ENCODE measurements at regions not wholly inside any gene's neighbourhood (a gene's known extent, or its start where the extent isn't known, plus 50 kb on each side); places are given as distances from the start of the nearest gene placed in this dataset.

DNA sequence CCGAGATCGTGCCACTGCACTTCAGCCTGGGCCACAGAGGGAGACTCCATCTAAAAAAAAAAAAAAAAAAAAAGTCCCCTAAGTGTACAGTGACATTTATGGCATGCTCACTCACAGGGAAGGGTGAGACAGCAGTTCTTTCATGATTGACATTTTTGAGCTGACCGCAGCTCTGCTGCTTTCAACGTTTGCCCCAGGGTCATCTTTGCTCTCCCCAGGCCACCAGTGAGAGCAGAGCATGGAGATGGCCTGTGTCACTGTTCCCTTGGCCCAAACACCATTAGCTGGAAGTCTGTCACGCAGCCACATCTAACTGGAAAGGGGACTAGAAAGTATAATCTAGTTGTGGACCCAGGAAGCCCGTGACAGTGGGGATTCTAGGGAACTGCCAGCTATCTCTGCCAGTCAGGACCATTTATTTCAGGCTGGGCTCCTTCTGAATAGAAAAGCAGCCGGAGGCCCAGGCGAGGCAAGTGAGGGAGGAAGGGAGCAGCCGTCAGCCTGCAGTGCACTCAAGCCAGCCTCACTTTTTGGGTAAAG, 193.4 kb upstream of the HES1 start:
- no peak for DNase-seq (ENCODE audit: low read depth)
- peaks cover 8% of the 10 kb centered on the region for H3K27me3 ChIP-seq (ENCODE audit: control insufficient read depth, insufficient read depth, low read length)
- TF ChIP-seq, protein P1, sequence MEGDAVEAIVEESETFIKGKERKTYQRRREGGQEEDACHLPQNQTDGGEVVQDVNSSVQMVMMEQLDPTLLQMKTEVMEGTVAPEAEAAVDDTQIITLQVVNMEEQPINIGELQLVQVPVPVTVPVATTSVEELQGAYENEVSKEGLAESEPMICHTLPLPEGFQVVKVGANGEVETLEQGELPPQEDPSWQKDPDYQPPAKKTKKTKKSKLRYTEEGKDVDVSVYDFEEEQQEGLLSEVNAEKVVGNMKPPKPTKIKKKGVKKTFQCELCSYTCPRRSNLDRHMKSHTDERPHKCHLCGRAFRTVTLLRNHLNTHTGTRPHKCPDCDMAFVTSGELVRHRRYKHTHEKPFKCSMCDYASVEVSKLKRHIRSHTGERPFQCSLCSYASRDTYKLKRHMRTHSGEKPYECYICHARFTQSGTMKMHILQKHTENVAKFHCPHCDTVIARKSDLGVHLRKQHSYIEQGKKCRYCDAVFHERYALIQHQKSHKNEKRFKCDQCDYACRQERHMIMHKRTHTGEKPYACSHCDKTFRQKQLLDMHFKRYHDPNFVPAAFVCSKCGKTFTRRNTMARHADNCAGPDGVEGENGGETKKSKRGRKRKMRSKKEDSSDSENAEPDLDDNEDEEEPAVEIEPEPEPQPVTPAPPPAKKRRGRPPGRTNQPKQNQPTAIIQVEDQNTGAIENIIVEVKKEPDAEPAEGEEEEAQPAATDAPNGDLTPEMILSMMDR (IDR thresholded peaks at IDR 0.05; ENCODE audit: insufficient read depth, low read length, poor library complexity, severe bottlenecking) = no peak
- no peak overlapping the region for H3K4me3 ChIP-seq (ENCODE audit: low read depth, low read length)
- no peaks in the 10 kb centered on the region for H3K36me3 ChIP-seq (ENCODE audit: control insufficient read depth, insufficient read depth, low read length)

DNA sequence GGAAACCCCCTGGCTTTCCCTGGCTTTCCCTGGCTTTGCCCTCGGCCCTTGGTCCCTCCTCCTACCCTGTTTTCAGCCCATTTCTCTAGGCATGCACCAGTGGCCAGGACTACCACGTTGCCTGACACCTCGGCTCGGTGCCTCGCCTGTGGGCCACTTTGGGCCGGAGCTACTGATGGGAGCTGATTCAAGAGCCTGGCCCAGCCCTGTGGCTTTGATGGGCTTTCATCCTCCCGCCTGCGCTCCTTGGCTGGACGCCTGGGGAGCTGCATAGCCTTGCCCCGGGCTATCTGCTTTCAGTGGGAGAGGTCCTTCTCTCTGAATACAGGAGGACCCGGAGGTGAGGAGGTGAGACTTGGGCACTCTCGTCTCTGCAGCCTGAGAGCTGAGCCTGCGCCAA, 192.7 kb upstream of the HES1 start:
- DNase-seq (ENCODE audit: low read depth) = no peak
- Histone ChIP-seq H3K36me3 (ENCODE audit: control insufficient read depth, insufficient read depth, low read length) (no peaks in the 10 kb centered on the region), H3K27me3 (ENCODE audit: control insufficient read depth, insufficient read depth, low read length) (peaks cover 8% of the 10 kb centered on the region), H3K4me3 (ENCODE audit: low read depth, low read length) (no peak overlapping the region)
- TF ChIP-seq, protein P1 (IDR thresholded peaks at IDR 0.05; ENCODE audit: insufficient read depth, low read length, poor library complexity, severe bottlenecking) = no peak

DNA sequence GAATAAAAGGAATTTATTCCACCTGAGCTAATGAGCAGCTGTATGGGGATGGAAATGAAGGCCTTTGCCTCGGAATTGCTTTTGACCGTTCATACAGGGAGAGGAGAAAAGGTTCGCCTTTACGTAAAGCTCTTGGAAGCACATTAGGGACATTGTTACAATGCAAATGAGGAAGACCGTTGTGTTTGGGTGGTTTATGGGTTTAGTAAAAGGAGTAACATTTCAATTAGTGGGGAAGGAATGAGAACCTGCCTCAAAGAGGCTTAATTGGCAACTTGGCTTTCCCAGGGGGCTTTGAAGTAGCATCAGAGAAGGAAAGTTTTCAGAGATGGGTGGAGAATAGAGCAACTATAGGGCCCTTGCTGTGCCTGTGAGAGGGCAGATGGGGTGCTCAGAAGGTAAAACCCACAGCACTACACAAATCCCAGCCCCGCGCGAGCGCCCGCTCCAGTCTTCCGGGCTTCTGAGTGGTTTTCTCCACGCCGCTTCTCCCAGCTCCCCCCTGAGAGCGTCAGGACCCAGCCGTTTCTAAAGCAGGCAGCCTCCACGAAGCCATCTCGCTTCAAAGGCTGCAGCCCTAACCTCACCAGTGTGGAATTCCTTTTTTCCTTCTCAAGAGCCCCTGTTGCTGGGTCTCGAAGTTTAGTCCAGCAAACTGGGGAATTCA, 192.0 kb upstream of the HES1 start:
- TF ChIP-seq, protein P1 (IDR thresholded peaks at IDR 0.05; ENCODE audit: insufficient read depth, low read length, poor library complexity, severe bottlenecking) = no peak
- peaks cover 8% of the 10 kb centered on the region for H3K27me3 ChIP-seq (ENCODE audit: control insufficient read depth, insufficient read depth, low read length)
- H3K36me3 ChIP-seq (ENCODE audit: control insufficient read depth, insufficient read depth, low read length) = no peaks in the 10 kb centered on the region
- H3K4me3 ChIP-seq (ENCODE audit: low read depth, low read length) = no peak overlapping the region
- no peak for DNase-seq (ENCODE audit: low read depth)

DNA sequence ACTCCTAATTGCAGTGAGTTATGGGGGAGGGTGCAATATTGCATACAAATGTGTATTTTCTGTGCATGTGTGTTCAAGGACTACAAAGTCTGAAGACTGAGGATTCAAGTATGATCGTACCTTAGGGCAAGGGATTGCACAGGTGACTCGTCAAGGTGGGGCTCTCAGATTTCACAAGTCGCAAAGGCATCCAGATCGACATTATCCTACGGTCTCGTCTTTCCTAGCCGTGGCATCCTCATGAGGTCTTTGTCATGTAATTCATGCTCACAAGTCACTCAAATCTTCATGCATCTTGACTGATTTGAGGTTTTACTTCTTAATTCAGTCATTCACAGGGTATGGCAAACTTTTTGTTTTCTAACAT, 191.4 kb upstream of the HES1 start:
- Histone ChIP-seq H3K4me3 (ENCODE audit: low read depth, low read length) (no peak overlapping the region), H3K27me3 (ENCODE audit: control insufficient read depth, insufficient read depth, low read length) (peaks cover 8% of the 10 kb centered on the region), H3K36me3 (ENCODE audit: control insufficient read depth, insufficient read depth, low read length) (no peaks in the 10 kb centered on the region)
- TF ChIP-seq, protein P1 (IDR thresholded peaks at IDR 0.05; ENCODE audit: insufficient read depth, low read length, poor library complexity, severe bottlenecking) = no peak
- DNase-seq (ENCODE audit: low read depth) = no peak

DNA sequence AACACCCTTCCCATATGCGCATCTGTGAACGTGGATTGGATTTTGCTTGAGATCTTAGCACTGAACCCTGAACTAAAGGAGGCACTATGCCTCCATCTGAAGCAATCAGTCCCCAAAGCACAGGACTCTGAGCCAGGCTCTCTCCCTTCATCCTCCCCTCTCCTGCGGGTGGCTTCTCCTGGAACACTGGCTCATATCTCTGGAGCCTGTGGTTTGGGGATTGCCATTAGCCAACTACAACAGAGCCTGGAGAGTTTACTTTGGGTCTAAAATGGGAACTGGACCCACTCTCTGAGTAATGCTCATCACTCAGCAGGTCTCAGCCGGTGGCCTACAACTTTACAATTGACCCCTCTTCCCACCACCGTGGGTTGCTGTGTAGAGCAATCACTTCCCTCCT, 190.8 kb upstream of the HES1 start:
- no peak for DNase-seq (ENCODE audit: low read depth)

More for the DNA sequence above, 190.8 kb upstream of the HES1 start:
- Histone ChIP-seq H3K36me3 (ENCODE audit: control insufficient read depth, insufficient read depth, low read length) (no peaks in the 10 kb centered on the region), H3K4me3 (ENCODE audit: low read depth, low read length) (no peak overlapping the region), H3K27me3 (ENCODE audit: control insufficient read depth, insufficient read depth, low read length) (peaks cover 8% of the 10 kb centered on the region)
- TF ChIP-seq, protein P1 (IDR thresholded peaks at IDR 0.05; ENCODE audit: insufficient read depth, low read length, poor library complexity, severe bottlenecking) = no peak
